OCI-LY7 (cell line): ENCODE measurements at regions not wholly inside any gene's neighbourhood (a gene's known extent, or its start where the extent isn't known, plus 50 kb on each side); places are given as distances from the start of the nearest gene placed in this dataset.

Experiments used
- BruUV-seq: library from RNA; stranded (reverse); fragments of 400-500 nt; replicated peaks from 2 replicates; lab custom pipeline; 2021; lab: Mats Ljungman, UMichigan
- CTCF ChIA-PET: fragments of 300-600 bp; sonication (Branson Sonifier 250); formaldehyde crosslinking; loops from one replicate; lab custom pipeline; 2022; ENCODE audit warnings: antibody characterized with exemption; ENCODE audit not compliant: unreplicated experiment; lab: Charles Lee
- POLR2A ChIA-PET: fragments of 300-600 bp; sonication (Branson Sonifier 250); formaldehyde crosslinking; loops from one replicate; lab custom pipeline; 2022; ENCODE audit warnings: antibody characterized with exemption; lab: Charles Lee
- DNase-seq: peaks from one replicate; pipeline ENCODE4 v3.0.0-alpha.2; 2015; ENCODE audit warnings: low spot score
- H2AFZ ChIP-seq: fragments of 200-600 bp; sonication (generic), shearing (Covaris generic); 2 replicates; pipeline ENCODE4 v1.6.1; 2014; ENCODE audit warnings: mild to moderate bottlenecking, antibody characterized with exemption, low read length, moderate library complexity
- H3K27ac ChIP-seq: fragments of 200-600 bp; sonication (generic); 2 replicates; pipeline ENCODE4 v1.5.1; 2014; ENCODE audit warnings: mixed run types, low read depth, mild to moderate bottlenecking, moderate library complexity, low read length, inconsistent platforms; ENCODE audit not compliant: poor library complexity, severe bottlenecking
- H3K36me3 ChIP-seq: fragments of 200-600 bp; sonication (generic); 2 replicates; pipeline ENCODE4 v1.6.1; 2014; ENCODE audit warnings: mild to moderate bottlenecking, antibody characterized with exemption, low read length, moderate library complexity, mixed read lengths; ENCODE audit not compliant: insufficient read depth
- H3K4me1 ChIP-seq: fragments of 200-600 bp; sonication (generic); 2 replicates; pipeline ENCODE4 v1.5.1; 2014; ENCODE audit warnings: mild to moderate bottlenecking, low read length; ENCODE audit not compliant: insufficient read depth, poor library complexity, severe bottlenecking
- H3K4me2 ChIP-seq: fragments of 200-600 bp; sonication (generic); 2 replicates; pipeline ENCODE4 v1.6.1; 2014; ENCODE audit warnings: mild to moderate bottlenecking, low read length
- H3K4me3 ChIP-seq: fragments of 200-600 bp; sonication (generic); 2 replicates; pipeline ENCODE4 v1.5.1; 2014; ENCODE audit warnings: mild to moderate bottlenecking, low read depth, low read length; ENCODE audit not compliant: poor library complexity, severe bottlenecking
- H3K79me2 ChIP-seq: fragments of 200-600 bp; sonication (generic); 2 replicates; pipeline ENCODE4 v1.6.1; 2016; ENCODE audit warnings: low read depth, mild to moderate bottlenecking, low read length, moderate library complexity, mixed read lengths; ENCODE audit not compliant: insufficient read depth
- H3K9me2 ChIP-seq: fragments of 200-600 bp; sonication (generic); 2 replicates; pipeline ENCODE4 v1.6.1; 2016; ENCODE audit warnings: mild to moderate bottlenecking, low read length, mixed read lengths; ENCODE audit not compliant: insufficient read depth
- H3K9me3 ChIP-seq: fragments of 200-600 bp; sonication (generic); 2 replicates; pipeline ENCODE4 v1.6.1; 2014; ENCODE audit warnings: mild to moderate bottlenecking, mixed run types, low read length, mixed read lengths
- H4K20me1 ChIP-seq: fragments of 200-600 bp; sonication (generic); 2 replicates; pipeline ENCODE4 v1.6.1; 2014; ENCODE audit warnings: mild to moderate bottlenecking, antibody characterized with exemption, low read length, moderate library complexity, mixed read lengths; ENCODE audit not compliant: insufficient read depth
- EZH2phosphoT487 ChIP-seq: fragments of 200-600 bp; sonication (generic); IDR thresholded peaks from 2 replicates; pipeline ENCODE4 v1.6.1; 2018; ENCODE audit warnings: low read depth, borderline replicate concordance, mild to moderate bottlenecking, mixed run types, antibody characterized with exemption, low read length, moderate library complexity, mixed read lengths
- intact Hi-C: fragments of 100-400 bp; cut with micrococcal nuclease; formaldehyde crosslinking; loops from one replicate; pipeline ENCODE4 v1.10.0; 2022; ENCODE audit not compliant: unreplicated experiment
- TF ChIP-seq, protein P1 (sequence below): fragments of 200-600 bp; sonication (generic); conservative IDR thresholded peaks from 2 replicates; pipeline ENCODE4 v1.5.1; 2014; ENCODE audit warnings: mild to moderate bottlenecking, antibody characterized with exemption, low read length, moderate library complexity, mixed read lengths

DNA sequence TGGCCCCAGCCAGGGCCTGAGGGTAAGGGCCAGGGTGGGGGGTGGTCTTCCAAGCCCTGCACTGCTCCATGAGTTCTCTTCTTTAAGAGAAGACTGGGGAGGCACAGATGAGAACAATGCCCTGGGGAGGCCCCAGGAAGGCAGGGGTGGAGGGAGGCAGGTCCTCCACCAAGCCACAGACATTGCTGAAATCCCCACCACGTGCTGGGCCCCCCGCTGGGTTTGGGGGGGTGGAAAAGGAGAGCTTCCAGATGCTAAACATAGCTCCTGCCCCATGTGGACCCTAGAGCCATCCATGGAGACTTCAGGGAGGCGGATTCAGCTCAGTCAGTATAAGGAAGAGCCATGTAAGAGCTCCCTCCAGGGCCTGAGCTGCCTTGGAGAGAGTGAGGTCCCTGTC lies 157.8 kb upstream of the LINGO1 start:
- CTCF ChIA-PET, result no interaction called here
- no peaks in the 10 kb centered on the region for H3K9me3 ChIP-seq
- H4K20me1 ChIP-seq, result no peaks in the 10 kb centered on the region
- POLR2A ChIA-PET, result interaction anchor here (1.0 kb wide), 1 partner anchor 41 kb away, joined by 3 read pairs; no protein-coding TSS in a partner anchor
- no TSS peak for BruUV-seq
- no peaks in the 10 kb centered on the region for H3K79me2 ChIP-seq
- DNase-seq, result no peak
- H2AFZ ChIP-seq, result no peak overlapping the region
- no peaks in the 10 kb centered on the region for H3K4me1 ChIP-seq
- H3K9me2 ChIP-seq, result no peaks in the 10 kb centered on the region
- H3K27ac ChIP-seq, result no peak overlapping the region
- H3K4me3 ChIP-seq, result no peak overlapping the region
- no peaks in the 10 kb centered on the region for H3K36me3 ChIP-seq
- no peak for TF ChIP-seq EZH2phosphoT487
- TF ChIP-seq, protein P1, sequence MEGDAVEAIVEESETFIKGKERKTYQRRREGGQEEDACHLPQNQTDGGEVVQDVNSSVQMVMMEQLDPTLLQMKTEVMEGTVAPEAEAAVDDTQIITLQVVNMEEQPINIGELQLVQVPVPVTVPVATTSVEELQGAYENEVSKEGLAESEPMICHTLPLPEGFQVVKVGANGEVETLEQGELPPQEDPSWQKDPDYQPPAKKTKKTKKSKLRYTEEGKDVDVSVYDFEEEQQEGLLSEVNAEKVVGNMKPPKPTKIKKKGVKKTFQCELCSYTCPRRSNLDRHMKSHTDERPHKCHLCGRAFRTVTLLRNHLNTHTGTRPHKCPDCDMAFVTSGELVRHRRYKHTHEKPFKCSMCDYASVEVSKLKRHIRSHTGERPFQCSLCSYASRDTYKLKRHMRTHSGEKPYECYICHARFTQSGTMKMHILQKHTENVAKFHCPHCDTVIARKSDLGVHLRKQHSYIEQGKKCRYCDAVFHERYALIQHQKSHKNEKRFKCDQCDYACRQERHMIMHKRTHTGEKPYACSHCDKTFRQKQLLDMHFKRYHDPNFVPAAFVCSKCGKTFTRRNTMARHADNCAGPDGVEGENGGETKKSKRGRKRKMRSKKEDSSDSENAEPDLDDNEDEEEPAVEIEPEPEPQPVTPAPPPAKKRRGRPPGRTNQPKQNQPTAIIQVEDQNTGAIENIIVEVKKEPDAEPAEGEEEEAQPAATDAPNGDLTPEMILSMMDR, result no peak
- intact Hi-C loops, result no loop called here
- no peak overlapping the region for H3K4me2 ChIP-seq

- Histone ChIP-seq H3K9me2 (no peaks in the 10 kb centered on the region), H3K4me2 (no peak overlapping the region), H3K4me3 (no peak overlapping the region), H4K20me1 (no peaks in the 10 kb centered on the region), H3K27ac (no peak overlapping the region), H3K79me2 (no peaks in the 10 kb centered on the region), H3K36me3 (no peaks in the 10 kb centered on the region), H3K4me1 (no peaks in the 10 kb centered on the region), H2AFZ (no peak overlapping the region), H3K9me3 (no peaks in the 10 kb centered on the region)
- DNase-seq, result no peak
- TF ChIP-seq, protein P1, result no peak
- TF ChIP-seq EZH2phosphoT487, result no peak
- intact Hi-C loops, result no loop called here
- CTCF ChIA-PET, result no interaction called here
- POLR2A ChIA-PET, result no interaction called here
- no TSS peak for BruUV-seq
Observed at GRCh38 chr15:77786956-77787355, 154.2 kb upstream of the LINGO1 start.

GRCh38 chr15:77786181-77786890 lies 153.6 kb upstream of the LINGO1 start:
- no peaks in the 10 kb centered on the region for H3K79me2 ChIP-seq
- ChIA-PET POLR2A (no interaction called here), CTCF (no interaction called here)
- no peak overlapping the region for H2AFZ ChIP-seq
- no peak overlapping the region for H3K4me2 ChIP-seq
- H3K27ac ChIP-seq, result no peak overlapping the region
- H3K4me1 ChIP-seq, result no peaks in the 10 kb centered on the region
- TF ChIP-seq, protein P1, result no peak
- TF ChIP-seq EZH2phosphoT487, result no peak
- no peak for DNase-seq
- no peaks in the 10 kb centered on the region for H3K9me2 ChIP-seq
- H3K9me3 ChIP-seq, result no peaks in the 10 kb centered on the region
- no TSS peak for BruUV-seq
- H4K20me1 ChIP-seq, result no peaks in the 10 kb centered on the region
- intact Hi-C loops, result no loop called here
- H3K36me3 ChIP-seq, result no peaks in the 10 kb centered on the region
- no peak overlapping the region for H3K4me3 ChIP-seq
